ENCODE measurements at regions not wholly inside any gene's neighbourhood (a gene's known extent, or its start where the extent isn't known, plus 50 kb on each side); places are given as distances from the start of the nearest gene placed in this dataset.

GRCh38 chr14:86513564-86513963 lies 983.6 kb downstream of the FLRT2 start:
- no peak for DNase-seq (ENCODE audit: low spot score)

GRCh38 chr14:86513056-86513455 lies 983.1 kb downstream of the FLRT2 start:
- DNase-seq (ENCODE audit: low spot score): no peak

- DNase-seq (ENCODE audit: low spot score): no peak
Measured at GRCh38 chr14:86510491-86510890, 980.5 kb downstream of the FLRT2 start.

GRCh38 chr14:86505808-86506207 lies 975.9 kb downstream of the FLRT2 start:
- no peak for DNase-seq (ENCODE audit: low spot score)

- DNase-seq (ENCODE audit: low spot score): no peak
Measured at GRCh38 chr14:86501611-86502010, 971.7 kb downstream of the FLRT2 start.

- DNase-seq (ENCODE audit: low spot score): no peak
Measured at GRCh38 chr14:86491743-86492142, 961.8 kb downstream of the FLRT2 start.

- no peak for DNase-seq (ENCODE audit: low spot score)
Measured at GRCh38 chr14:86481104-86481503, 951.2 kb downstream of the FLRT2 start.

- peak; percentile 68 for DNase-seq (ENCODE audit: low spot score)
Measured at GRCh38 chr14:86464341-86464740, 934.4 kb downstream of the FLRT2 start.

- no peak for DNase-seq (ENCODE audit: low spot score)
Measured at GRCh38 chr14:86462193-86462753, 932.3 kb downstream of the FLRT2 start.

- no peak for DNase-seq (ENCODE audit: low spot score)
Measured at GRCh38 chr14:86457481-86458135, 927.7 kb downstream of the FLRT2 start.

GRCh38 chr14:86450085-86450484 lies 920.1 kb downstream of the FLRT2 start:
- no peak for DNase-seq (ENCODE audit: low spot score)

GRCh38 chr14:86442135-86442534 lies 912.2 kb downstream of the FLRT2 start:
- no peak for DNase-seq (ENCODE audit: low spot score)

GRCh38 chr14:86430853-86431252 lies 900.9 kb downstream of the FLRT2 start:
- DNase-seq (ENCODE audit: low spot score): no peak

- no peak for DNase-seq (ENCODE audit: low spot score)
Measured at GRCh38 chr14:86423214-86423613, 893.3 kb downstream of the FLRT2 start.

GRCh38 chr14:86420131-86420530 lies 890.2 kb downstream of the FLRT2 start:
- no peak for DNase-seq (ENCODE audit: low spot score)

GRCh38 chr14:86414146-86414545 lies 884.2 kb downstream of the FLRT2 start:
- no peak for DNase-seq (ENCODE audit: low spot score)

- DNase-seq (ENCODE audit: low spot score): no peak
Measured at GRCh38 chr14:86404989-86405649, 875.2 kb downstream of the FLRT2 start.

GRCh38 chr14:86404425-86404824 lies 874.5 kb downstream of the FLRT2 start:
- no peak for DNase-seq (ENCODE audit: low spot score)

GRCh38 chr14:86402545-86402944 lies 872.6 kb downstream of the FLRT2 start:
- DNase-seq (ENCODE audit: low spot score): no peak

- DNase-seq (ENCODE audit: low spot score): no peak
Measured at GRCh38 chr14:86391085-86391484, 861.1 kb downstream of the FLRT2 start.

- no peak for DNase-seq (ENCODE audit: low spot score)
Measured at GRCh38 chr14:86388216-86388615, 858.3 kb downstream of the FLRT2 start.

- no peak for DNase-seq (ENCODE audit: low spot score)
Measured at GRCh38 chr14:86373886-86374285, 843.9 kb downstream of the FLRT2 start.

GRCh38 chr14:86372402-86372801 lies 842.5 kb downstream of the FLRT2 start:
- no peak for DNase-seq (ENCODE audit: low spot score)

GRCh38 chr14:86364634-86365033 lies 834.7 kb downstream of the FLRT2 start:
- DNase-seq (ENCODE audit: low spot score): no peak

All from Ammon's horn (tissue), 1 donor.